ENCODE measurements at regions not wholly inside any gene's neighbourhood (a gene's known extent, or its start where the extent isn't known, plus 50 kb on each side); places are given as distances from the start of the nearest gene placed in this dataset.

DNA sequence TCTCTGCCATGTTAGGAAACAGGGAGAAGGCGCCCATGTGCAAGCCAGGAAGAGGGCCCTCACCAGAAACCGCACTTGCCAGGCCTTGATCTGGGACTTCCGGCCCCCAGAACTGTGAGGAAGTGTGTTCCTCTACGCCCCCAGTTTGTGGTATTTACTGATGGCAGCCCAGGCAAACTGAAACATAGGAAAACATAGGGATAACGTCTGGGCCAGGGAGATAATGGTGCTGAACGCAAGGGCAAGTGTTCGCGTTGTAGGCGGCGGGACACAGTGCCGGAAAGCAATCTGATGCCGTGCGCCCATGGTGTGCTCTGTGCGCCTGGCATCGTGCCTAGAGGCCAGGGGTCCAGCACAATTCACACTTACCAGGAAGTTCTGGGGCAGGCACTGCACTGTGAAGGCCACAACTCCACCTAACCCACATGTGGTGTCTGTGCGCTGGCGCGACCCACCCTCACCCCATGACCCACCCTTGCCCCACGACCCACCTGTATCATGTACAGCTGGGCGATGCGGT, 53.6 kb downstream of the ARL6IP4 start:
- TF ChIP-seq, protein P1, sequence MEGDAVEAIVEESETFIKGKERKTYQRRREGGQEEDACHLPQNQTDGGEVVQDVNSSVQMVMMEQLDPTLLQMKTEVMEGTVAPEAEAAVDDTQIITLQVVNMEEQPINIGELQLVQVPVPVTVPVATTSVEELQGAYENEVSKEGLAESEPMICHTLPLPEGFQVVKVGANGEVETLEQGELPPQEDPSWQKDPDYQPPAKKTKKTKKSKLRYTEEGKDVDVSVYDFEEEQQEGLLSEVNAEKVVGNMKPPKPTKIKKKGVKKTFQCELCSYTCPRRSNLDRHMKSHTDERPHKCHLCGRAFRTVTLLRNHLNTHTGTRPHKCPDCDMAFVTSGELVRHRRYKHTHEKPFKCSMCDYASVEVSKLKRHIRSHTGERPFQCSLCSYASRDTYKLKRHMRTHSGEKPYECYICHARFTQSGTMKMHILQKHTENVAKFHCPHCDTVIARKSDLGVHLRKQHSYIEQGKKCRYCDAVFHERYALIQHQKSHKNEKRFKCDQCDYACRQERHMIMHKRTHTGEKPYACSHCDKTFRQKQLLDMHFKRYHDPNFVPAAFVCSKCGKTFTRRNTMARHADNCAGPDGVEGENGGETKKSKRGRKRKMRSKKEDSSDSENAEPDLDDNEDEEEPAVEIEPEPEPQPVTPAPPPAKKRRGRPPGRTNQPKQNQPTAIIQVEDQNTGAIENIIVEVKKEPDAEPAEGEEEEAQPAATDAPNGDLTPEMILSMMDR (IDR thresholded peaks at IDR 0.05): no peak
- Histone ChIP-seq H3K4me3 (no peak overlapping the region), H3K27ac (no peak overlapping the region)
- DNase-seq (ENCODE audit: low spot score): no peak

DNA sequence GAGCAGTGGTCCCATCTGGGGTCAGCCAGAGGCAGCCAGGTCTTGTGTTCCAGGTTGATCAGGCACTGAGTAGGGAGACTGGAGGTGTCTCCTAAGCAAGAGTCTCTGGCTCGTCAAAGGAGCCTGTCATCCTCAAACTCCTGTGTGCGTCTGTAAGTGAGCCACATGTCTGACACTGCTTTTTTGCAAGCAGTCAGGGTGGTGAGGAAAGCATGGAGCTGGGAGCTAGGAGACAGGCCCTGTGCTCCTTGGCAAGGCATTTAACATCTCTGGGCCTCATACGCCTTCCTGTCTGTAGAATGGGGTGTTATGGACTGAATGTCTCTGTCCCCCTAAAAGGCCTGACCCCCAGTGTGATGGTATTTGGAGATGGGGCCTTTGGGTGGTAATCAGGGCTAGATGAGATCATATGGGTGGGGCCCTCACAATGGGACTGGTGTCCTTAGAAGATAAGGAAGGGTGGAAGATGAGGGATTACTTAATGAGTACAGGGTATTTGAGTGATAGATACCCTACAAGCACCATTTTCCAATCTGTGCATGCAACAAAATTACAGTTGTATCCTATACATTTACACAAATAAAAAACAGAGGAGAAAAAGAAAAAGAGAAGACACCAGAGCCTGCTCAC, 53.0 kb downstream of the ARL6IP4 start:
- Histone ChIP-seq H3K4me3 (no peak overlapping the region), H3K27ac (no peak overlapping the region)
- no peak for DNase-seq (ENCODE audit: low spot score)
- TF ChIP-seq, protein P1 (IDR thresholded peaks at IDR 0.05): no peak

DNA sequence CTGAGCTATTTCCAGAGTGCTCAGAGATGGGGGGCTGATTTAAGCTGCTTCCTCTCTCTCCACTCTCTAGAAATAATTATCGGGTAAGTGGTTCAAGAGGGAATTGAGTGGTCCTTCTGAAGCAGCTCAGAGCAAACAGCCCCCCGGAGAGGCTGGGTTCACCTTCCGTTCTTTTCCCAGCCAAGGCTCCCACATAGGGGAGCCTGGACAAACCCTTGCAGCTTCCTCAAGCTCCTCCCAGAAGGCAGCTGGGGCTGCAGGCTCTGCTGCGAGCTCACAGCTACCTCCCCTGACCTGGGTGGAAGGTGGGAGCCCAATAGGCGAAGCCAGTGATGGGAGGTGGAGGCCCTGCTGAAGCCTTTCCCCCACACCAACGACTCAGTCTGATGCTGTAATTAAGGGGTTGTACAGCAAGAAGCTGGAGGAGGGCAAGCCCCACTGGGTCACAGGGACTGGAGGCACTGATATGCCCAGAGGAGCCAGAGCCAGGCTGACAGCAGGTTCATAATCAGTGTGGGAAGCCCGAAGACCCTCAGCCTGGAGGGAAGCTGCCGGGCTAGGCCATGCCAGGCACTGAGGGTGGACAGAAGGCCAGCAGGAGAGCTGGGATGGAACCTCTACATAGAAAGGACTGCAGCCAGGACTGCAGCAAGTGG, 52.4 kb downstream of the ARL6IP4 start:
- Histone ChIP-seq H3K4me3 (no peak overlapping the region), H3K27ac (no peak overlapping the region)
- TF ChIP-seq, protein P1 (IDR thresholded peaks at IDR 0.05): no peak
- no peak for DNase-seq (ENCODE audit: low spot score)
